ENCODE measurements at regions not wholly inside any gene's neighbourhood (a gene's known extent, or its start where the extent isn't known, plus 50 kb on each side); places are given as distances from the start of the nearest gene placed in this dataset.

DNA sequence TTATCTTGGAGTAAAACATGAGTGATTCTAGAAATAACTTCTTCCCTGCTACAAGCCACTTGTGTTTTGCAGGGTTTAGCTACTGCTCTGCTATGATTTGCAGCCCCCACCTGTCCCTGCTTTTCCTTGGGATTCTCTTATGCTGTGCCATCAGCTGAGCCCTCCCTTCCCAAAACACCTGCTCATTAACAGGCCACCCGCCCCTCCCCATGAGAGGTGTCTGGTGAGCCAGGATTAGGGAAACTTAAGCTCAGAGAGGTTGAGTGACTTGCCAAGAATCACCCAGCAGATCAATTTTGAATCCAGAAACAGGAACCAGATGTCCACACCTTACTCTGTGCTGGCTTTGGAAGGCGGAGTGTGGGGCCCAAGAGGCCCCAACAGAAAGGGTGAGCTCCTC, 111.7 kb upstream of the CXCL14 start (continued):
- TF ChIP-seq PPARA (CRISPR knock-in tag; IDR thresholded peaks at IDR 0.05; ENCODE audit: borderline replicate concordance) (no peak), ZNF70 (CRISPR knock-in tag; IDR thresholded peaks at IDR 0.05) (no peak)

DNA sequence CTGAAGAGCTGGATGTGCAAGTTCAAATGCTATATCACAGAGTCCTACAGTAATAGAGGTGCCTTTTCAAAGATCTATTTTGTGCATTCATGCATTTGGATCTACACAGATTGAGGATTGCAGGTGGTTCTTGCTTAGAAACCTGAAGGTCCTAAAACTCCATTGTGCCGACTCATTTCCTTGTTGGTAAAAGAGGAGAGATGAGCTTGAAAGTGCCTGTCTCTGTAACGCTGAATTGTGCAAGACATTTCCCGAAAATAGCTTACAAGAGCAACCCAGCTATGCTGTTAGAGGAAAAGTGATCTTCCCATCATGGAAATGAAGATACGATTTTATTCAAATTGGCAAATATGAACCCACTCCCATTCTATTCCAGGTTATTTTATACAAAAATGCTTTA, 110.7 kb upstream of the CXCL14 start:
- TF ChIP-seq ZFP3 (CRISPR knock-in tag; IDR thresholded peaks at IDR 0.05): no peak
- TF ChIP-seq, protein P1, sequence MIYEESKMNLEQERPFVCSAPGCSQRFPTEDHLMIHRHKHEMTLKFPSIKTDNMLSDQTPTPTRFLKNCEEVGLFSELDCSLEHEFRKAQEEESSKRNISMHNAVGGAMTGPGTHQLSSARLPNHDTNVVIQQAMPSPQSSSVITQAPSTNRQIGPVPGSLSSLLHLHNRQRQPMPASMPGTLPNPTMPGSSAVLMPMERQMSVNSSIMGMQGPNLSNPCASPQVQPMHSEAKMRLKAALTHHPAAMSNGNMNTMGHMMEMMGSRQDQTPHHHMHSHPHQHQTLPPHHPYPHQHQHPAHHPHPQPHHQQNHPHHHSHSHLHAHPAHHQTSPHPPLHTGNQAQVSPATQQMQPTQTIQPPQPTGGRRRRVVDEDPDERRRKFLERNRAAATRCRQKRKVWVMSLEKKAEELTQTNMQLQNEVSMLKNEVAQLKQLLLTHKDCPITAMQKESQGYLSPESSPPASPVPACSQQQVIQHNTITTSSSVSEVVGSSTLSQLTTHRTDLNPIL (CRISPR knock-in tag; IDR thresholded peaks at IDR 0.05; ENCODE audit: low read depth): no peak
- TF ChIP-seq TOX (CRISPR knock-in tag; IDR thresholded peaks at IDR 0.05; ENCODE audit: borderline replicate concordance): no peak
- TF ChIP-seq ESRRG (CRISPR knock-in tag; IDR thresholded peaks at IDR 0.05): no peak
- TF ChIP-seq BACH2 (CRISPR knock-in tag; IDR thresholded peaks at IDR 0.05; ENCODE audit: borderline replicate concordance): no peak
- no peak for ATAC-seq

DNA sequence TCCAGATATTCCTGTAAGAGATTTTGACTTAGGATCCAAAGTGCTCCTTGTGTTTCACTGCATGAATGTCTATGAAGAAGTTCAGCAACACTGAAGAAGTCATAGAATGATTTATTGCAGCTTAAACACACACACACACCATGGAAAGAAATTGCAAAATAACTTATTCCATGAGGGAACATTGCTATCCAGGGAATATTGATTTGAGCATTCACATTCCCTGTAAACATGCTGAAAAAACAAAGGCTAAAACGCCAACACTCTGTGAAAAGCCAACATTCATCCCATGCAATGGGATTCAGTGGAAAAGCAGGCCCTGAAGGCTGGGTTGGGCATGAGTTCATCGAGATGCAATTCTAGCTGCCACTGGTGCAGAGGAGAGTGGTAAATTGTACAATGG, 109.6 kb upstream of the CXCL14 start:
- no peak for ATAC-seq
- TF ChIP-seq ZFP3 (CRISPR knock-in tag; IDR thresholded peaks at IDR 0.05) (no peak), BACH2 (CRISPR knock-in tag; IDR thresholded peaks at IDR 0.05; ENCODE audit: borderline replicate concordance) (no peak)

DNA sequence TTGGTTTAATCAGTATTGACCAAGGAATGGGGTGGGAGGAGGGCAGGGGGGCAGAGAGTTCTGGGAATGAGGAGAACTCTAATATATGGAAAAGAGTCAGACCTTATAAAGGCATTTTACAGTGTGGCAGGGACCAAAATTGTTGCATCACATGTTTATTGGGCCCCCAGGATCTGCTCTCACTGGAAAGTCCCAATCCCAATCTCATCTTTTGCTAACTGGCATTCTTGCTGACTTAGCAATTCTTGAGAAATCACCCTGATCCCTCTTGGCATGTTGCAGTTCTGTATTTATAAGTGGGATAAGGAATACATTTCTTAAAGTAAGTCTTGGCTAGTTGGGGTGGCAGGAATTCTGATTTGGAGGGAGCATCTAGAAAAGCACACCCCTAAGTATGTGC, 104.4 kb upstream of the CXCL14 start:
- TF ChIP-seq ZFP30 (CRISPR knock-in tag; IDR thresholded peaks at IDR 0.05): no peak
- no peak for TF ChIP-seq TCF4 (CRISPR knock-in tag; IDR thresholded peaks at IDR 0.05; ENCODE audit: borderline replicate concordance)
- TF ChIP-seq CSDC2 (CRISPR knock-in tag; IDR thresholded peaks at IDR 0.05): no peak
- TF ChIP-seq RARB (CRISPR knock-in tag; IDR thresholded peaks at IDR 0.05): no peak
- no peak for TF ChIP-seq ZNF565 (CRISPR knock-in tag; conservative IDR thresholded peaks at IDR 0.05; ENCODE audit: low read depth)
- TF ChIP-seq, protein P1 (CRISPR knock-in tag; IDR thresholded peaks at IDR 0.05; ENCODE audit: low read depth): no peak
- TF ChIP-seq GLIS3 (CRISPR knock-in tag; IDR thresholded peaks at IDR 0.05): no peak
- no peak for TF ChIP-seq ZFP3 (CRISPR knock-in tag; IDR thresholded peaks at IDR 0.05)
- no peak for TF ChIP-seq ZNF8 (CRISPR knock-in tag; IDR thresholded peaks at IDR 0.05)
- TF ChIP-seq OSR1 (CRISPR knock-in tag; IDR thresholded peaks at IDR 0.05): no peak
- TF ChIP-seq ESRRG (CRISPR knock-in tag; IDR thresholded peaks at IDR 0.05): no peak
- no peak for TF ChIP-seq ARNTL (CRISPR knock-in tag; IDR thresholded peaks at IDR 0.05; ENCODE audit: borderline replicate concordance, low read depth)
- no peak for TF ChIP-seq PPARA (CRISPR knock-in tag; IDR thresholded peaks at IDR 0.05; ENCODE audit: borderline replicate concordance)
- TF ChIP-seq, protein P2, sequence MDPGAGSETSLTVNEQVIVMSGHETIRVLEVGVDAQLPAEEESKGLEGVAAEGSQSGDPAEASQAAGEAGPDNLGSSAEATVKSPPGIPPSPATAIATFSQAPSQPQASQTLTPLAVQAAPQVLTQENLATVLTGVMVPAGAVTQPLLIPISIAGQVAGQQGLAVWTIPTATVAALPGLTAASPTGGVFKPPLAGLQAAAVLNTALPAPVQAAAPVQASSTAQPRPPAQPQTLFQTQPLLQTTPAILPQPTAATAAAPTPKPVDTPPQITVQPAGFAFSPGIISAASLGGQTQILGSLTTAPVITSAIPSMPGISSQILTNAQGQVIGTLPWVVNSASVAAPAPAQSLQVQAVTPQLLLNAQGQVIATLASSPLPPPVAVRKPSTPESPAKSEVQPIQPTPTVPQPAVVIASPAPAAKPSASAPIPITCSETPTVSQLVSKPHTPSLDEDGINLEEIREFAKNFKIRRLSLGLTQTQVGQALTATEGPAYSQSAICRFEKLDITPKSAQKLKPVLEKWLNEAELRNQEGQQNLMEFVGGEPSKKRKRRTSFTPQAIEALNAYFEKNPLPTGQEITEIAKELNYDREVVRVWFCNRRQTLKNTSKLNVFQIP (CRISPR knock-in tag; IDR thresholded peaks at IDR 0.05; ENCODE audit: borderline replicate concordance, low read depth): no peak
- no peak for TF ChIP-seq ZC3H10 (CRISPR knock-in tag; IDR thresholded peaks at IDR 0.05)
- no peak for TF ChIP-seq ISL1 (CRISPR knock-in tag; IDR thresholded peaks at IDR 0.05)
- no peak for TF ChIP-seq TOX (CRISPR knock-in tag; IDR thresholded peaks at IDR 0.05; ENCODE audit: borderline replicate concordance)
- TF ChIP-seq, protein P3, sequence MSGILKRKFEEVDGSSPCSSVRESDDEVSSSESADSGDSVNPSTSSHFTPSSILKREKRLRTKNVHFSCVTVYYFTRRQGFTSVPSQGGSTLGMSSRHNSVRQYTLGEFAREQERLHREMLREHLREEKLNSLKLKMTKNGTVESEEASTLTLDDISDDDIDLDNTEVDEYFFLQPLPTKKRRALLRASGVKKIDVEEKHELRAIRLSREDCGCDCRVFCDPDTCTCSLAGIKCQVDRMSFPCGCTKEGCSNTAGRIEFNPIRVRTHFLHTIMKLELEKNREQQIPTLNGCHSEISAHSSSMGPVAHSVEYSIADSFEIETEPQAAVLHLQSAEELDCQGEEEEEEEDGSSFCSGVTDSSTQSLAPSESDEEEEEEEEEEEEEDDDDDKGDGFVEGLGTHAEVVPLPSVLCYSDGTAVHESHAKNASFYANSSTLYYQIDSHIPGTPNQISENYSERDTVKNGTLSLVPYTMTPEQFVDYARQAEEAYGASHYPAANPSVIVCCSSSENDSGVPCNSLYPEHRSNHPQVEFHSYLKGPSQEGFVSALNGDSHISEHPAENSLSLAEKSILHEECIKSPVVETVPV (CRISPR knock-in tag; IDR thresholded peaks at IDR 0.05): no peak
- TF ChIP-seq, protein P4, sequence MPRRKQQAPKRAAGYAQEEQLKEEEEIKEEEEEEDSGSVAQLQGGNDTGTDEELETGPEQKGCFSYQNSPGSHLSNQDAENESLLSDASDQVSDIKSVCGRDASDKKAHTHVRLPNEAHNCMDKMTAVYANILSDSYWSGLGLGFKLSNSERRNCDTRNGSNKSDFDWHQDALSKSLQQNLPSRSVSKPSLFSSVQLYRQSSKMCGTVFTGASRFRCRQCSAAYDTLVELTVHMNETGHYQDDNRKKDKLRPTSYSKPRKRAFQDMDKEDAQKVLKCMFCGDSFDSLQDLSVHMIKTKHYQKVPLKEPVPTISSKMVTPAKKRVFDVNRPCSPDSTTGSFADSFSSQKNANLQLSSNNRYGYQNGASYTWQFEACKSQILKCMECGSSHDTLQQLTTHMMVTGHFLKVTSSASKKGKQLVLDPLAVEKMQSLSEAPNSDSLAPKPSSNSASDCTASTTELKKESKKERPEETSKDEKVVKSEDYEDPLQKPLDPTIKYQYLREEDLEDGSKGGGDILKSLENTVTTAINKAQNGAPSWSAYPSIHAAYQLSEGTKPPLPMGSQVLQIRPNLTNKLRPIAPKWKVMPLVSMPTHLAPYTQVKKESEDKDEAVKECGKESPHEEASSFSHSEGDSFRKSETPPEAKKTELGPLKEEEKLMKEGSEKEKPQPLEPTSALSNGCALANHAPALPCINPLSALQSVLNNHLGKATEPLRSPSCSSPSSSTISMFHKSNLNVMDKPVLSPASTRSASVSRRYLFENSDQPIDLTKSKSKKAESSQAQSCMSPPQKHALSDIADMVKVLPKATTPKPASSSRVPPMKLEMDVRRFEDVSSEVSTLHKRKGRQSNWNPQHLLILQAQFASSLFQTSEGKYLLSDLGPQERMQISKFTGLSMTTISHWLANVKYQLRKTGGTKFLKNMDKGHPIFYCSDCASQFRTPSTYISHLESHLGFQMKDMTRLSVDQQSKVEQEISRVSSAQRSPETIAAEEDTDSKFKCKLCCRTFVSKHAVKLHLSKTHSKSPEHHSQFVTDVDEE (CRISPR knock-in tag; IDR thresholded peaks at IDR 0.05): no peak
- ATAC-seq: no peak

All from SK-N-SH treated with all-trans-retinoic acid at 6 μM for 48 hours (cell line).